Motor neuron (in vitro differentiated cells): ENCODE measurements at regions not wholly inside any gene's neighbourhood (a gene's known extent, or its start where the extent isn't known, plus 50 kb on each side); places are given as distances from the start of the nearest gene placed in this dataset.
A peak's percentile ranks its signal among the peaks of the same experiment; 100 is the strongest.

Experiments
- ATAC-seq, 8 experiments: fragments of 200-7000 bp; cut with Tn5 transposase; replicated peaks in 6 of 8; 2 replicates each; pipeline ENCODE4 v1.8.0; 2021; ENCODE audit warnings: mild to moderate bottlenecking in 8 of 8, moderate library complexity in 8 of 8
- H3K27ac ChIP-seq, 2 donors: fragments of 250-450 bp; sonication (Bioruptor Pico); 2 replicates each; pipeline ENCODE4 v1.9.0; 2021; ENCODE audit warnings: antibody characterized with exemption in 2 of 2, mild to moderate bottlenecking in 2 of 2, moderate library complexity in 1 of 2
- H3K4me1 ChIP-seq, 2 donors: fragments of 250-450 bp; sonication (Bioruptor Pico); replicated peaks in 1 of 2; 2 replicates each; pipeline ENCODE4 v1.6.1; 2021; ENCODE audit warnings: antibody characterized with exemption in 2 of 2, mild to moderate bottlenecking in 2 of 2, moderate library complexity in 1 of 2
- H3K4me3 ChIP-seq, 5 donors: fragments of 250-450 bp; sonication (Bioruptor Pico); 2 replicates each; pipeline ENCODE4 v1.9.0; 2021; ENCODE audit warnings: antibody characterized with exemption in 5 of 5, mild to moderate bottlenecking in 5 of 5, moderate library complexity in 4 of 5
- whole genome bisulfite sequencing, 10 experiments: fragments of 450-650 bp; shearing (Covaris generic); methylation state at CpG; one replicate each; pipeline ENCODE4 v1.0.0; 2022; 5-methylcytosine and 5-hydroxymethylcytosine counted together
- in situ Hi-C, 9 experiments: fragments of 400-800 bp; cut with MboI; loops; one replicate each; pipeline ENCODE4 v1.15.0; 2021; ENCODE audit warnings: low sequenced_read_pairs in 9 of 9, low pct_unique_long_range_greater_than_20kb in 2 of 9; ENCODE audit not compliant: unreplicated experiment in 9 of 9

DNA sequence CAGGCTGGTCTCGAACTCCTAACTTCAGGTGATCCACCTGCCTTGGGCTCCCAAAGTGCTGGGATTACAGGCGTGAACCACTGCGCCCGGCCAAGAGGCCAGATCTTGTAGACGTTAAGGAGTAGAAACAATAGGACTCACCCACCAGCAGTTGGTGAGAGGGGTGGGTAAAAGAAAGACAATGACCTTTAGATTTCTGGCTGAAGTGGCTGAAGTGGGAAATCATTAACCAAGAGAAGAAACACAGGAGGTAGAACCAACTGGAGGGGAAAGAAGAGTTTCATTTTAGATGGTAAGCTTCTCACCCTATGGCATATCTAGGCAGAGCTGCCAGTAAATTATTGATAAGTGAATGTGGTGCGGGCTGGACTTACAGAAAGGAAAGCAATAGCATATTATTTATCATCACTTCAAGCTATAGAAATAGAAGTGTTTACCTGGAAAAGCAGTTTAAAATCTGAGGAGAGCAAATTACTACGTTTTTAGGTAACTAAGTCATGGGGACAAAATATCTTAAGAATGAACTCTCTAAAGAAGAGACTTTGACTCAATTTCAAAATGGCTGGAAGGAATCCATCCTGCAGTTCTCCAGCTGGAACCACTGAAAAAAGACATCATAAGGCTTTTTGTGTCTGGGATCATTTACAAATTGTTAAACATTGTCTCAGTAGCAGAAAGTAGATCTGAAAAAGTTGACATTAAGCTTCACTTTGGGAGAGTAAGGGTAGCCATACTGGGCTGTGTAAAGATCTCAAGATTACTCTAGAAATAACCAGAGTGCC is 109.6 kb downstream of the ALDH8A1 start:
- in situ Hi-C loops, result no loop called here
- Histone ChIP-seq H3K27ac (no peak overlapping the region), H3K4me3 (no peak overlapping the region), H3K4me1 (peaks cover 9 to 14% of the 10 kb centered on the region in 2 donors)
- ATAC-seq, result no peak
- WGBS, 10 experiments, result 40 to 69% (median 58%) methylated on average over 1 to 7 of the region's 7 CpGs

DNA sequence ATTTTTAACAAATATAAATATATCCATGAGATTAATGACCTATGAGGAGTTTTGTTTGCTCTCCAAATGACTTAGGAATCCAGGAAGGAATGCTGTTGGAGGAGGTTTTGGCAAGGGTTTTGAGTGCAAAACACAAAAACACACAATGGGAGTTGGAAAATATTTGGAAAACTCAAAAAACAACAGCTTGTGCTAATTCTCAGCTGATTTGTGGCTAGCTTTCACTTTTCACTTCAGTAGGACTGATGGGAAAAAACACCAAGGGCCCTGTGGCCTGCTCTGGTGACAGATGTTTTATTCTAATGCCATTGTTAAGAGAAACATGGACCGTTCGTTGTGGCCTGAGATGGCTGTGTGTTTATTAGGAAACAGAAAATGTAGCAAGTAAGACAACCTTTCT is 113.9 kb downstream of the ALDH8A1 start:
- Histone ChIP-seq H3K4me1 (peaks cover 10 to 14% of the 10 kb centered on the region in 2 donors), H3K4me3 (no peak overlapping the region), H3K27ac (no peak overlapping the region)
- in situ Hi-C loops, result no loop called here
- peak in 1 of 8 experiments; percentile 35 for ATAC-seq
- 7 to 37% (median 23%) methylated on average over 2 of the region's 2 CpGs; no CpG with 5 or more reads in 2 of the 10 experiments for WGBS, 10 experiments

DNA sequence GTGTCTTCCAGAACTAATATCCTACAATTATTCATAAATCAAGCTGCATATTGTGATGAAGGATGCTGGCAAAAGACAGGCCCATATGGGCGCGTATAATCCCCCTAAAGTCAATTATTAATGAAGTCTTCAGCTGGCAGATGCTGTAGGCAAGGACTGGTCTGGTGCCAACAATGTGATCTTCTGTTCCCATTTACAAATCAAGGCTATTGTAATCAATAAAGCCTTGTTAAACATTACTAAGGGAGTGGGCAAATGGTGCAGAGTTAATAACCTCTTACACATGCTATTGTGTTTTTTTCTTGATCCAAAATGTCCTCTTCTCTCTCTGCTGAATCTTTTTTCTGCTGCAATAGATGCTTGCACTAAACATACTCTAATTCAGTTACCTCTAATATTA is 119.0 kb downstream of the ALDH8A1 start:
- H3K4me3 ChIP-seq, result no peak overlapping the region
- ATAC-seq, result no peak
- H3K4me1 ChIP-seq, result peaks cover 8 to 21% of the 10 kb centered on the region in 2 donors
- in situ Hi-C loops, result no loop called here
- no peak overlapping the region for H3K27ac ChIP-seq
- WGBS, 10 experiments, result 15 to 92% (median 54%) methylated on average over 2 of the region's 2 CpGs; no CpG with 5 or more reads in 4 of the 10 experiments

DNA sequence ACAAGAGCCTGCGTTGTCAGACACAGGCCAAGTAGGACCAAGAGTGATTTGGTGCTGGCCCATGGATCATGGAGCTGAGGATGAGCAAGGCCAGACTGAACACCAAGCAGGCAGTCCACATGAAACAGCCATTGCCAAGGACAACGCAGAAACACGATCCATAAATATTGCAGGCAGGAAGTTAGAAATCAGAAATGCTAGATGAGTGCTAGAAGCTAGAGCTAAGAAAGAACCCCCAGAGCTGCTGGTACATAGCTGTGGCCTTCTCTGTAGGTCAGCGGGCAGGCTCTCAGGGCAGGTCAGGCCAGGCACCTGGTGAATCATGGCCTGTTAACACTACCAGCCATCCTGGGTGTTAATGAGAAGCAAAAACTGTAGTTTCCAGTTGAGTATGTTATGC is 119.7 kb downstream of the ALDH8A1 start:
- no peak for ATAC-seq
- in situ Hi-C loops, result no loop called here
- peaks cover 3 to 15% of the 10 kb centered on the region in 2 donors for H3K4me1 ChIP-seq
- 37 to 95% (median 79%) methylated on average over 1 to 4 of the region's 4 CpGs; no CpG with 5 or more reads in 6 of the 10 experiments for WGBS, 10 experiments
- peak overlapping the region in 1 of 2 donors; percentile 8 for H3K27ac ChIP-seq
- no peak overlapping the region for H3K4me3 ChIP-seq

DNA sequence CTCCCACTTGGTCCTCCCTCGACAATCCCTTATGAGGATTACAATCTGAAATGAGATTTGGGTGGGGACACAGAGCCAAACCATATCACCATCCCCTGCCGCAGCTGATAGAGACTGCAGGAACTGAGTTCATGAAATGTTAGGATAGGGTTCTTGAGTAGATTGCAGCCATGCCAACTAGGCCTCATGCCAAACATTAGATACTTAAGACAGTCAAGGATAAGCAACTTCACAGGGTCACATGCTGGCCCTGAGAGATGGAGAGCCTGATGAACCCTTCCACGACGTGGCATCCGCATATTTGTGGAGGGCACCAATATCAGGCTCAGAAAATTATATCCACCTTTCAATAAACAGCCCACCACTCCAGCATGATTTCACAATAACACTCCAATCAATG is 121.3 kb downstream of the ALDH8A1 start:
- 38 to 100% (median 82%) methylated on average over 1 to 5 of the region's 5 CpGs; no CpG with 5 or more reads in 1 of the 10 experiments for WGBS, 10 experiments
- in situ Hi-C loops, result loop anchor here in 2 of 9 experiments (10.0 kb wide), 2 partner anchors 654 to 664 kb away; no protein-coding TSS in a partner anchor
- no peak for ATAC-seq
- Histone ChIP-seq H3K27ac (no peak overlapping the region), H3K4me1 (peaks cover 3 to 15% of the 10 kb centered on the region in 2 donors), H3K4me3 (no peak overlapping the region)

DNA sequence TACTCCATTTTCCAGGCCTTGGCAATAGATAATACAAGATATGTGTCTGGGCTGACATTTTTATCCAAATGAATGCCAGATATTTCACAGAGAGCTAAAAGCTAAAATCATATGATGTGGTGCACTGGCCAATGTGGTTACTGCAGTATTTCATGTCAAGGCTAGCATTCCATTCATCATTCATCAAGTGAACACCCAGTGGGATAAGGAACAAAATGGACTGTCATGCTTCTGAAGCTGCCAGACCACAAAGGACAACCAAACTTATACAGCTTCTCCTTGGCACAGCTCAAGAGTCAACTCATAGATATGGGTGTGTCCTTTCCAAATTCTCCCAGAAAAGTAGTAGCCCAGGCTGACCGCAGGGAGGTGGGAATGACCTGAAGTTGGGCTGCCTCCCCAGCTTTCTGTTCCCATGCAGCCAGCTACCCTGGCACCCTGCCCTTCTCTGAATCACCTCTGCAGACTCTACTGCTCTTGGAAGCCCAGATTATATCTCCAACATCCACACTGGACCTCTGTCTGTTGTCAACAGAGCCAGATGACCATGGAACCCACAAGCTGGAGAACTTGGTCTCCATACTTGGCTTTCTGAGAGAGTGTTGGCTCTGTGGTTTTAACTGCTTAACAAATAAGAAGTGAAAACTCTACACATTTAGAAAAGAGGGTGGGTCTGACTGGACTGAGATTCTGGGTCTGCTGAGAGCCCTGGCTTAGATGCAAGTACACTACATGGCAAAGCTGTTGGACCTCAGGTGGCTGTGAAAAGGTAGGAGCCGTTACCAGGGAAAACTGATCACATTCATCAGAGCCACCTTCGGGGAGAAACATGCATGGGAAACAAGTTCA is 122.8 kb downstream of the ALDH8A1 start:
- Histone ChIP-seq H3K27ac (no peak overlapping the region), H3K4me3 (no peak overlapping the region), H3K4me1 (peaks cover 3 to 15% of the 10 kb centered on the region in 2 donors)
- in situ Hi-C loops, result loop anchor here in 2 of 9 experiments (10.0 kb wide), 2 partner anchors 652 to 662 kb away; no protein-coding TSS in a partner anchor
- ATAC-seq, result peak in 2 of 8 experiments; percentile 60 to 66
- WGBS, 10 experiments, result 33 to 100% (median 85%) methylated on average over 1 to 3 of the region's 3 CpGs; no CpG with 5 or more reads in 2 of the 10 experiments

DNA sequence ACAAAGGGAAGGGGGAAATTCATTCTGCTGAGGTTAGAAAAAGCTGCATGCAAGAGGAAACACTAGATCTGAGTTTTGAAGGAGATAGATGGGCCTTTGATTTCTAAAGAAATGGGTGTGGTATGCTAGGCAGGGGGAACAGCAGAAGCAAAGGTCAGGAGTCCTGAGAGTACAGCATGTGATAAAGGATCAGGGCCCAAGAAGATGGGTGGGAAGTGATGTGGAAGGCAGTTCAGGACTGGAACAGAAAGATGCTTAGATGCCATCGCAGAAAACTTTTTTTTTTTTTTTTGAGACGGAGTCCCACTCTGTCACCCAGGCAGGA is 126.2 kb downstream of the ALDH8A1 start:
- ATAC-seq, result no peak
- in situ Hi-C loops, result loop anchor here in 3 of 9 experiments (10.0 to 25.0 kb wide), 4 partner anchors 386 to 661 kb away; no protein-coding TSS in a partner anchor
- Histone ChIP-seq H3K4me1 (no peaks in the 10 kb centered on the region), H3K27ac (no peak overlapping the region), H3K4me3 (no peak overlapping the region)
- 92 to 100% (median 100%) methylated on average over 1 to 2 of the region's 2 CpGs; no CpG with 5 or more reads in 6 of the 10 experiments for WGBS, 10 experiments

DNA sequence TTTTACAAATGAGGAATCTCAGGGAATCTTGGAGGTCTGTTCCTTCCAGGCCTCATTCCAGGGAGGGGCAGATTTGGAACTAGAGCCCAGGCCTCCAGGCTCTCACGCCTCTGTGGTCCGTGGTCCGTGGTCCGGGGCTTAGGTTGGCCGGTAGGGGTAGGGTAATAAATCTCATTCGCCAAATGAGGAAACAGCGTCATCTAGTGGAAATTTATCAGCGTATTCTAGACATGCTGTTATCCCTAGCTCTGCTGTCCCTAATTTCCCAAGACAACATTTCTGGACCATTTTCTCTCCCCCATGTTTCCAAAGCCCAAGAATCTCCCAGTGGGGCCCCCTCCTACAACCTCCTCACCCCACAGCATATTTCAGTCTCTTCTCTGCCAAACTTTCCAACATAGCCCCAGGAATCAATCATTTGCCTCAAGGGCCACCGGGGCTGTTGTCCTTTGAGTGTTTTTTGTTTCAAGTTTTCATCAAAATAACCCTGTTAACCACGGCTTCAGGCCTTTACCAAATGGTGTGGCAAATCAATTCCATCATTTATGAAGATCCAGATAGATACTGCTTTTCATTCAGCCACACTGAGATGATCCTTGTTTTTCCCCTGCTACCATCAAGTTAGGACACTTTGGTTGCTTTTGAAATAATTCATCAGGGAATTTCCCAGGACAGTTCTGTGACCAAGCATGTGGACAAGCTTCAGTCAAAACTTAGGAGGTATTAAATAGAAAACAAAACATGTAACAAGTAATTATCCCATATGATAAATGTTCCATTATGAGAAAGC is 126.8 kb downstream of the ALDH8A1 start:
- peak; percentile 71 to 100 (median 96) for ATAC-seq

DNA sequence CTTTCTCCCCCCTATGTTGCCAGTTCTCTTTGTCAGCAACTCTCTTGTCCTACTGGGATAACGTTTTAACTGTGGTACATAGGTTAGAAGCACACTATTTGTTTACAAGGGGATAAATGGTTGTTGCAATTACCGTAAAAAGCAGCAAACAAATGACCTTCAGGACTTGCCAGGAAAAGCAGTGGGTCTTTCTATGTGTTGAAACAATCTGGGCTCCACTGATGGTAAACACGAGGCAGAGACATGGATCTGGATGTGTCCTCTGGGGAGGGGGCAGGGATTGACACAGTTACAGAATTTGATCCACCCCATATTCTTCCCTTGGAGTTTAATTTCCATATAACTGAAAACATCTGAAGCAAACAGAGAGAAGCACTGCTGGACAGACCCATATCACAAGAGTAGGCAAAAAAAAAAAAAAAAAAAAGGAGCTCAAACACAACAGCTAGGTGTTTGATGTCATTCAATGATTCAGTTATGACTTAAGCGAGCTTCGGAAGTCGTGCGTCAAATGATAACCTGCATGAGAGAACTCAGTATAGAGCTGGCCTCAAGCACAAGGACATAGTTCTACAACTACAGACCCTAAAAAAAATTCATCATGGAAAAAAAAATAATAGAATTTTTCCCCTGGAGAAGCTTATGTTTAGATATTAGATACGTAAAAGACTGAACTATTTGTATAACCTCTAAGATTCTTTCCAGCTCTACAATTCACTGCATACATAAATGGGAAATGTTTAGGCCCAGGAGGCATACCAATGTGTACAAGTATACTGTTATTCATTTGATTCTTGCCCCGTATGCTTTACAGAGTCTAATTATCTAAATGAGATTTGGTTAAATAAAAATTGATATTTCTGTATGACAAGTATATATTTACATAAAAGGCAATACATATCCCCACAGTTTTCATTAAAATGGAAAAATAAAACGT is 127.7 kb downstream of the ALDH8A1 start:
- H3K27ac ChIP-seq, result no peak overlapping the region
- in situ Hi-C loops, result loop anchor here in 3 of 9 experiments (10.0 to 25.0 kb wide), 4 partner anchors 385 to 660 kb away; no protein-coding TSS in a partner anchor
- ATAC-seq, result peak in 3 of 8 experiments; percentile 32 to 82 (median 35)

More for the DNA sequence above, 126.8 kb downstream of the ALDH8A1 start:
- Histone ChIP-seq H3K4me1 (no peaks in the 10 kb centered on the region), H3K4me3 (no peak overlapping the region), H3K27ac (no peak overlapping the region)
- 0 to 59% (median 9%) methylated on average over 2 to 6 of the region's 10 CpGs for WGBS, 10 experiments
- in situ Hi-C loops, result loop anchor here in 3 of 9 experiments (10.0 to 25.0 kb wide), 4 partner anchors 386 to 661 kb away; no protein-coding TSS in a partner anchor

DNA sequence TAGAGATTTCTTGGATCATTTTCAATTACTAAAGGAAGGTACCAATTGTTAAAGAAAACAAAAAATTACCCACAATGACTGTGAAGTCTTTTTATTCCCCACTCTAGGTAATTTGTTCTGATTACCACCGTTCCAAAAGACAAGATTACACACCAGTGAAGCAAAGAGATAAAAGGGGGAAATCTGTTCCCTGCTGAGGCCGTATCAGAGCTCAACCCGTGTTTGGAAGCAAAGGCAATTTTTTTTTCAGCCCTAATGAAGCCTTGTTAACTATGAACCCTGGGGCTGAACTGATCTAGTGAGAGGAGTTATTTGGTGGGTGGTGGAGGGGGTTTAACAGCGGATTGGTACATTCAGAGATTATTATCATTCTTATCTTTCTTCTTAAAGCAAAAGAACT is 128.5 kb downstream of the ALDH8A1 start:
- Histone ChIP-seq H3K4me3 (no peak overlapping the region), H3K27ac (no peak overlapping the region), H3K4me1 (no peaks in the 10 kb centered on the region)
- 60 to 89% (median 69%) methylated on average over 1 to 4 of the region's 4 CpGs; no CpG with 5 or more reads in 2 of the 10 experiments for WGBS, 10 experiments
- in situ Hi-C loops, result loop anchor here in 3 of 9 experiments (10.0 to 25.0 kb wide), 4 partner anchors 384 to 659 kb away; no protein-coding TSS in a partner anchor
- no peak for ATAC-seq

More for the DNA sequence above, 127.7 kb downstream of the ALDH8A1 start:
- 26 to 90% (median 77%) methylated on average over 2 to 9 of the region's 10 CpGs for WGBS, 10 experiments
- no peak overlapping the region for H3K4me3 ChIP-seq
- H3K4me1 ChIP-seq, result no peaks in the 10 kb centered on the region
